GM19395 (cell line): ENCODE measurements at regions not wholly inside any gene's neighbourhood (a gene's known extent, or its start where the extent isn't known, plus 50 kb on each side); places are given as distances from the start of the nearest gene placed in this dataset.
A peak's percentile ranks its signal among the peaks of the same experiment; 100 is the strongest.
"Not testable (repeated sequence)": the region's sequence is repeated elsewhere in the genome, so short reads cannot be mapped to it uniquely, and the experiment has no call there.

Source experiments
- ATAC-seq: cut with Tn5 transposase; IDR thresholded peaks from one replicate; pipeline ENCODE4 v1.9.1; 2021; ENCODE audit warnings: mild to moderate bottlenecking, moderate library complexity; ENCODE audit not compliant: unreplicated experiment

DNA sequence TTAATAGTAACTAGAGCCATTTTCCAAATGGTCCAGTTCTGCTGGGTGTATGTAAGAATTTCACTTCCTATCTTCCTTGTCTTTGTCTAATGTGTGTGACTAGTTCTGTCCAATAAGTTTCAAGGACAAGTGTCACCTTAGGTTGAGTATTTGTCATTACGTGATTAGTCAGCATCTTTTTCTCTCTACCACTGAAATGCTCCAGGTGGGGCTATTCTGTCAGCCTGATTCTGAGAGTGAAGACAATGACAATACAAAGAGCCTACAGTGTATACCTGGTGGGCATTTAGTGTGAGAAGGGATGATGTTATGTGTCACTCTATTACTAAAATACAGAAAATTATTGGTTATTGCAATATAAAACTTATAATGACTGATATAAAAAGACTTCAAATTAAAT, 876.3 kb downstream of the C4orf33 start:
- no peak for ATAC-seq

DNA sequence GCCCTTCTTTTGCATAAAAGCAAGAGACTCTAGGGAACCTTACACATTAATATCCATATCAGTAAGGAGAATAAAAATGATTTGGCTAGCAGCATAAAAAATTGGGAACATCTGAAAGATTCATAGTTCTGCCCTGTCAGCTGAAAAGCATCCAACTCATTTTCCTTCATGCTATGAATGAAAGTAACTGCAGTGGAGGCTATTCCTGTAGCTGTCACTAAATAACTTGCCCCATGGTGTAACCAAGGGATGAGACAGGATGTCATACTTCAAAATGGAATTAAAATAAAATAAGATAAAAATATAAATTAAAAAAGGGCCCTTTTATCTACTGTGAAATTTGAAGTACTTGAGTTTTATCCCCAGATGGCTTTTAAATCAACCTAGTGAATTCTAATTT, 878.8 kb downstream of the C4orf33 start:
- ATAC-seq: no peak

DNA sequence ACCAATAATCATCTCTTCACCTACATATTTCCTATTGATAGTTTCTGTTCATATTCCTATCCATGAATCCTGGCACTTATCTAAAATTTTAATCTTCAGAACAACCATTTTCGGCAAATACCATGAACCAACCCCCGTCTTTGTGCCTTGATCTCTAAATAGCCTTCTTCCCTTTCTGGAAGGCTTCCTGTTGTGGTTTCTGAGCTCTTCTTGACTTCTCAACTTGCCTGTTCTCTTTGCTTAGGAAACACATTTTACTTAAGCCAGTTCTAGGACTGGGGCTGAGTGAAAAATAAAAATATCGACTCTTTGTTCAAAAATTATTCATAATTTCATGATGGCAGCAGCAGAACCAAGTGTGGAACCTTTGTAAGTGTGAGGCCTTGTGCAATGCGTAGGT, 882.4 kb downstream of the C4orf33 start:
- no peak for ATAC-seq

DNA sequence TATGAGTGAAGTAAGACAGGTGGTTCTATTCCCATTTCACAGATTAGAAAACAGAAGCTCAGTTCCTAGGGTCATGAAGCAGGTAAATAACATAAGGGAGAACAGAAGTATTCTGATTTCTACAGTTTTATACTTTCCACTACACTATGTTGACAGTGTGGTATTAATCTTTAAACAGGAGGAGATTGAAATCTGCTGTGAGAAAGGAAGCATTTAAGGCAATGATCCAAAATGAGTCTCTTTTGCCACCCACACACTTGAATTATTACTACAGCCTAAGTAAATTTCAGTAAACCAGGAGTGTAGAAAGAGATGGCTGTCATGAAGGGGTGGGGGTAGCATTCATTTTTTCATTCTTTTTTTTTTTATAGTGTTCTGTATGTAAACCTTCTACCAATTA, 893.0 kb downstream of the C4orf33 start:
- ATAC-seq: no peak

DNA sequence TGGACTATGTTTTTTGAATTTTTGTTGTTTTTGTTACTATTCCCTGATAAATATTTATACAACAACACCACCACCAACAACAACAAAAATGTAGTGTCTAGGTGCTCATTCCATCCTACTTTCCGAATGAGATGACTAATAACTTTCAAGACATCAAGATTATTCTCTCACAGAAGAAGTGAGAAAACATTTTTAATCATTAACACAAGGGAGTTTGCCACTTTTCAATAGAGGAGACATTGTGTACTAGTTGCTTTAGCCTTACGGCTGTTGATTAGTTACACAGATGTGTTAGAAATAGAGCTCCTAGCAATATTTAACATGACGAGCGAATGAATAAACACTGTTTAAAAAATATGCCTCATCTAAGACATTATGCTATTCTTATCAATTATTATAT, 898.8 kb downstream of the C4orf33 start:
- ATAC-seq: no peak

DNA sequence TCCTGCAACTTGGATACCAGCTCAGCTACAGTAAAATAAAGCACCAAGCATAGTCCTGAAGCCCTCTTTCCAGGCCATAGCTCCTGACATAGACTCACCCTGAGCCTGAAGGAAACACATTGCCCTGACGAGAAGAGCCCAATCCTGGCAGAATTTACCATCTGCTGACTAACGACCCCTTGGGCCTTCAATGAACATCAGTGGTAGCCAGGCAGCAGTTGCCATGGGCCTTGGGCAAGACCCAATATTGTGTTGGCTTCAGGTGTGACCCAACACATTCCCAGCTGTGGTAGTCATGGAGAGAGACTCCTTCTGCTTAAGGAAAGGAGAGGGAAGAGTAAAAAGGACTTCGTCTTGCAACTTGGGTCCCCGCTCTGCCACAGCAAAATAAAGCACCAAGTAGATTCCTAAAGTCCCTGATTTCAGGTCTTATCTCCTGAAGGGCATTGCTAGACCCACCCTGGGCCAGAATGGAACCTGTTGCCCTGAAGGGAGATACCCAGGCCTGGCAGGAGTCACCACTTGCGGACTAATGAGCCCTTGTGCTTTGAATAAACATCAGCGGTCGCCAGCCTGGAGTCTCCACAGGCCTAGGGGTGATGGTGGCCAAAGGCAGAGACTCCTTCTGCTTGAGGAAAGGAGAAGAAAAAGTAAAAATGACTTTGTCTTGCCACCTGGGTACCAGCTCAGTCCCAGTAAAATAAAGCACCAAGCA, 902.6 kb downstream of the C4orf33 start:
- no peak for ATAC-seq

DNA sequence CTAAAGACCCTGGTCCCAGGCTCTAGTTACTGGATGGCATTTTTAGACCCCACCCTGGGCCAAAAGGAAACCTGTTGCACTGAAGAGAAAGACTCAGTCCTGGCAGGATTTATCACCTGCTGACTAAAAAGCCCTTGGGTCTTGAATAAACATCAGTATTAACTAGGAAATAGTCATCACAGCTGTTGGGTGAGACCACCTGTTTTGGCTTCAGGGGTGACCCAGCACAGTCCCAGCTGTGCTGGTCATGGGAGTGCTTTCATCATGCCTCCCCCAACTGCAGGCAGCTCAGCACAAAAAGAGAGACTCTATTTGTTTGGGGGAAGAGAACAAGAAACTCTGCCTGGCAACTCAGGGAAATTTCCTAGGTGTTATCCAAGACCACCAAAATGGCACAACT, 903.2 kb downstream of the C4orf33 start:
- no peak for ATAC-seq

DNA sequence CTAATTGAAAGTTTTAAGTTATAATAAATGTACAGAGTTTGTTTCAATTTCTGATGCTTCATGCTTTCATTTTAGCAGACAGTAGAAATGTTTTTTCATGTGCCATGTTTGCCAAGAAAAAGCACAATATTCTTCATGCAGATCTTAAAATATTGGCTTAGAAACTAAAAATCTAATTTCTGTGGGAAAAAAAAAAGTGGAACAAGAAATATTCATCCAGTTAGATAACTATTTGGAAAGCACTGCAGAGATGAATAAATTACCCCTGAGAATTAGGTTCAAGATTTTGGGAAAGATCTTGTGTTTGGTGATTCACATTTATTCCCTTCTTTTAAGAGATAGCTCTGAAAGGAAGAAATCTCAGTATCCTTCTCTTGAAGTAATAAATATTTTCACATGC, 912.5 kb downstream of the C4orf33 start:
- ATAC-seq: no peak

DNA sequence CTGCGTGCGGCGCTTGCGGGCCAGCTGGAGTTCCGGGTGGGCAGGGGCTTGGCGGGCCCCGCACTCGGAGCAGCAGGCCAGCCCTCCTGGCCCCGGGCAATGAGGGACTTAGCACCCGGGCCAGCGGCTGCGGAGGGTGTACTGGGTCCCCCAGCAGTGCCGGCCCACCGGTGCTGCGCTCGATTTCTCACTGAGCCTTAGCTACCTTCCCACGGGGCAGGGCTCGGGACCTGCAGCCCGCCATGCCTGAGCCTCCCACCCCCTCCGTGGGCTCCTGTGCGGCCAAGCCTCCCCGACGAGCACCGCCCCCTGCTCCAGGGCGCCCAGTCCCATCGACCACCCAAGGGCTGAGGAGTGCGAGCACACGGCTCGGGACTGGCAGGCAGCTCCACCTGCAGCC, 916.9 kb downstream of the C4orf33 start:
- not testable (repeated sequence) for ATAC-seq

DNA sequence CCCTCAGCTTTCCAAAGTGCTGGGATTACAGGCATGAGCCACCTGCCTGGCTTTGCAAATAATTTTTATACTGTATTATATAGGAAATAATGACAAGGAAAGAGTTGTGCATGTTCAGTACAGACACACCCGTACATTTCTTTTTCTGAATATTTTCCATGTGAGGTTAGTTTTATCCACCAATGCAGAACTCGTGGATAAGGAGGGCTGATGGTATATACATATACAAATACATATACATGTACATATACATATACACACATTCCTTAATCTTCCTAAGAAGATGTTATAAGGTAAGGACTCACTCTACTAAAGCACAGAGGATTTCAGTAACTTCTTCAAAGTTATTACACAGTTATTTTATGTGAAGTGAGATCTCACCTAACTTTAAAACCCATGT, 925.8 kb downstream of the C4orf33 start:
- ATAC-seq: no peak

DNA sequence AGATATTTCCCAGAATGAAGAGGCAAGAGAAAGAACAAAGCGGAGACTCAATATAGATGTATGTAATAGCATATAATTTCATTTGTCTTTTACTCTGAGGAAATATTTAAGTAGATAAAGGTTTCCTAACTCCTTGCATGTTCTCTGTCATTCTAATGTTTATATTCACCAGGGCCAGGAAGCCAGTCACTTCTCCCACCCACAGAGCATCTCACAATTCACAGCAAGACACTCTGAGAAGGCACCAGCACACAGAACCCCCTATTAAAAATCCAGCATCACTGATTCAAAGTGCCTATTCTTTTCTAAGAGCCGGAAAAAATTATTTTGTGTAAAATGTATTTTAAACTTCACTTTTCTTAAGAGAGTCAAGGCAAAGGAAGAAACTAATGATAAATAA, 927.1 kb downstream of the C4orf33 start:
- ATAC-seq: no peak

DNA sequence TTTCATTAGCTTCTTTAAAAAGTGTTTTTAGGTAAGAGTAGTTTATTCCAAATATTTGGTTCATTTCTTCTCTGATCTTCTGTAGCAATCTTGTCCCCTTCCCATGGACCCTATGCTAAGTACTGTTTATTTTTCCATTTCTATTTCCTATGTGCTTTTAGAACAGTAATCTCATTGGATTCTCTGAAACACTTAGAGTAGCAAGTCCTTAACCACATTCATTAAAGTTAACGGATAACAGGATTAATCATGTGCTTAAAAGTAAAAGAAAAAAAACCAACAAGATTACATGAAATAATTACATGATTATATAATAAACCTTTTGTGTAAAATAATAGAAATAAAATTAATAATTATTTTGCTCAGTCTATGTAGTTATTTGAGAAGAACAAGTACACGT, 929.7 kb downstream of the C4orf33 start:
- ATAC-seq: no peak

DNA sequence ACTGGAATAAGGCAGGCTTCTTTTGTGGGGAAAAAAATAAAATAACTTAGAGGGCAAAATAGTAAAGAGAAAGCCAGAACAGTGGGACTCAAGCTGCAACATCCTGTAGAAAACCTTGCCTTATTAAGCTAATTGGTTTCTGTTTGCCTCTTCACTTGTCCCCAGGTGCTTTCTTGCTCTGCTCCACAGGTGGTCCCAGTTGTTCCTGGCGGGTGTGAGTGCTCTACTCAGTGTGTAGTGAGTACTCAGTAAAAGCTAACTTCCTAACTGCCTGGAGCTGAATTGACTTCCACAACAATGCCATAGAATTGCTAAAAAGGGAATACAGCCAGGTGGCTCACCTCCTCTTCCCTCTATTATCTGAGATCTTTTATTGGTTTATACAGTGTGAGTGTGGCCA, 930.2 kb downstream of the C4orf33 start:
- ATAC-seq: no peak

DNA sequence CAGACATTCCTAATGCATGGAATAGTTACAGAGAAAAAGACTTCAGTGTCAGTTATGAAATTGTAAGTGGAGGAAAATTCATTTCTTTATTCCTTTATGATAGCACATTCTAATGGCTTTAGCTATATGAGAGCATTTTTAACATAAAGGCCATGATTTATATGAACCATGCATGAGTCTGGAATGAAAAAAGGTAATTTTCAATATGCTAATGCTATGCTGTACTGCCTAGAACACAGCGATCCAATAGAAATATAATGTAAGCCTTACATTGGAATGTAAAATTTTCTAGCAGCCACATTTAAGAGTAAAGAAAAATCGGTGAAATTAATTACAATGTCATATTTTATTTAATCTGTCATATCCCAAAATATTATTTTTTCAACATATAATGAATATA, 932.0 kb downstream of the C4orf33 start:
- no peak for ATAC-seq

DNA sequence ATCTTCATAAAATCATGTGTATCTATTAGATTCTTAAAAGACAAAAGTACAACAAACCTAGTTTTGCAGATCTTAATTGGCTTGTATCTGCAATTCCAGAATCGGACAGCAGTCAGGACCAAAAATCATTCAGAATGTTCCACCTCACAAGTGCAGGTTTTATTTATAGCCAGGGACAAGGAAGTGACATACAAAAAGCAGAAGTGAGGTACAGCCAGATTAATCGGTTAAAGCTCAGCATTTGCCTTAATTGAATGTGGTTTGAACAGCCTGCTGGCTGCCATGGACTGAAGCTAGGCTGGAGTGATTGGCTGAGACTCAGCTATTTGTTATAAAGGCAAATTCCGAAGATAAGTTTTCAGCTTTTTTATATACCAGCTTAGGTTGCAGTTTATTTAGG, 932.6 kb downstream of the C4orf33 start:
- ATAC-seq: peak; percentile 90

DNA sequence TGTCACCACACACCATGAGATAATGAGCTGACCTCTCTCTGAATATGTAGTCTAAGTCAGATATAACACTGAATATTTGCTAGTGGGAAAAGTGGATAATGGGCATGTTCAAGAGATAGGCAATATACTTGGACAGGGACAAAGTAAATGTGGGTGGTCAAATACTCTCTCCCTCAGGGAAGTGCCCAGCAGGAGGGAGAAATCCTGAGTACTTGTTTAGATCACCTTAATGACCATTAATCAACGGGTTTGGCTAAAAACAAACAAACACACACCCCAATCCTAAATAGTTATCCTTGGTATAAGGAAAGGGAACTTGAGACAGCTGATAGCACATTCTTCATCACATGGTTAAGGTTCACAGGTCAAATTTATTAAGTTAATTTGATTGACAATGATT, 933.5 kb downstream of the C4orf33 start:
- no peak for ATAC-seq

DNA sequence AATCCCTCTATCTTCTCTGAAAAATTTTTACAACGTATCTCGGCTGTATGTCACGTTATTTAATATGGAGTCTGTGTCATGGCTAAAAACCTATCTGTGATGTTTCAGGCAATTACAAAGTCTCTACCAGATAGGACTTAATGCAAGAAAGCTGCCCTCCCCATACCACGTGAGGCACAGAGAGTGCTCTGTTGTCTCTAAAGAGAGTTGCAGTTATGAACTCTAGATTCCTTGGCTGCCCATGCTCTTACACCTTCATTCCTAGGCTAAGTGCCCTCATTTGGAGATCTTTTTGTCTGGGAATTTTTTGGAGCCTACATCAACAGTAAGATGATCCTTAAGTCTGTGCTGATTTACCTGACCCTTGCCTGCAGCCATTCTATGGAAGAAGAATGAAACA, 935.9 kb downstream of the C4orf33 start:
- no peak for ATAC-seq

DNA sequence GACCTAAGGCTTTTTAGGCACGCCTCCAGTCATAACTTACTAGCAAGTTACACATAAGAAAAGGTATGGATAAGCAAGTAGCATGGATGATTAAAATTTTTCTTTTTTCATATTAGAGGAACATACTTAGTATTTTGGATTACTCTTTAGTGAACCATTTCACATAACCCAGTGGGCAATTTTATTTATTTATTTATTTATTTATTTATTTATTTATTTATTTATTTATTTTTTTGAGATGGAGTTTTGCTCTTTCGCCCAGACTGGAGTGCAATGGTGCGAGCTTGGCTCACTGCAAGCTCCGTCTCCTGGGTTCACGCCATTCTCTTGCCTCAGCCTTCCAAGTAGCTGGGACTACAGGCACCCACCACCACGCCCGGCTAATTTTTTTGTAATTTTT, 937.7 kb downstream of the C4orf33 start:
- ATAC-seq: not testable (repeated sequence)

DNA sequence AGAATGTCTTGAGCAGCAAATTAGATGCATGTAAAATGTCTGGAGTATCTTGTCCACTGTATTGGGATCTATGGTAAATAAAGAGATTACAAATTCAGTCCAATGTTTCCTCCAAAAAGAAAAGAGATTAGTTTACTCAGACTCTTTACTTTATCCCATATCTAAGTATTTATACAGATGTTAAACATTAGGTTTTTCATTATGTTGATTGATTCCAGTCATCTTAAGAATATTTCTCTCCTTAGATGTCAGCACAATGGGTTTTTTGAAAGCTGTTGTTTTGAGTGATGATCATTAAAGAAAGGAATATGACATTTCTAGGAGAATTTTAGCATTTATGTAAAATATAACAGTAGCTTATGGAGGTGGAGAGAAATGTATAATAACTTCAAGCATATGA, 938.9 kb downstream of the C4orf33 start:
- no peak for ATAC-seq

DNA sequence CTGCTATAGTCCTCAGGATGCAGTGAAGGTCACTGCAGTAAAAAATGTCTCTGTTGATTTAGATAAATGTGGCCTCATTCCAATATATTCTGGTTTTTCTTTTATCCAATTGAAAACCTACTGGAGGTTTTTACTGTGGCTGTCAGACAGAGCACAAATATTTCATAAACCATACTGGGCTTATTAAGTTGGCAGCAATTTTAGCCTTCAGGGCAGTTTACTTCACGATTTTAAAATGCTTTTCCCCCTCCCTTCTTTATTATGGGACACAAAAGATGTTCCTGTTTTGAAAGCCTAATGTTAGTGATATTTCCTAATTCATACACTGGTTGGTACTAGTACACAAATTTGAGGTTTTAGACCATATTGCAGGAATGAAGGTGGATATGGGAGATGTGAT, 939.4 kb downstream of the C4orf33 start:
- ATAC-seq: no peak

DNA sequence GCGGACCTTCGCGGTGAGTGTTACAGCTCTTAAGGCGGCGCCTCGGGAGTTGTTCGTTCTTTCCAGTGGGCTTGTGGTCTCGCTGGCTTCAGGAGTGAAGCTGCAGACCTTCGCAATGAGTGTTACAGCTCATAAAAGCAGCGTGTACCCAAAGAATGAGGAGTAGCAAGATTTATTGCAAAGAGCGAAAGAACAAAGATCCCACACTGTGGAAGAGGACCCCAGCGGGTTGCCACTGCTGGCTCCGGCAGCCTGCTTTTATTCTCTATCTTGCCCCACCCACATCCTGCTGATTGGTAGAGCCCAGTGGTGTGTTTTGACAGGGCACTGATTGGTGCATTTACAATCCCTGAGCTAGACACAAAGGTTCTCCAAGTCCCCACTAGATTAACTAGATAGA, 941.9 kb downstream of the C4orf33 start:
- ATAC-seq: not testable (repeated sequence)

DNA sequence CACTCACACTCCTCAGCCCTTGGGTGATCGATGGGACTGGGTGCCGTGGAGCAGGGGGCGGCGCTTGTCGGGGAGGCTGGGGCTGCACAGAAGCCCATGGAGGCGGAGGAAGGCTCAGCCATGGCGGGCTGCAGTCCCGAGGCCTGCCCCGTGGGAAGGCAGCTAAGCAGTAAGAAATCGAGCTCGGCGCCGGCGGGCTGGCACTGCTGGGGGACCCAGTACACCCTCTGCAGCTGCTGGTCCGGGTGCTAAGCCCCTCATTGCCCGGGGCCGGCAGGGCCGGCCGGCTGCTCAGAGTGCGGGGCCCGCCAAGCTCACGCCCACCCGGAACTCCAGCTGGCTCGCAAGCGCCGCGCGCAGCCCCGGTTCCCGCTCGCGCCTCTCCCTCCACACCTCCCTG, 942.6 kb downstream of the C4orf33 start:
- ATAC-seq: not testable (repeated sequence)

DNA sequence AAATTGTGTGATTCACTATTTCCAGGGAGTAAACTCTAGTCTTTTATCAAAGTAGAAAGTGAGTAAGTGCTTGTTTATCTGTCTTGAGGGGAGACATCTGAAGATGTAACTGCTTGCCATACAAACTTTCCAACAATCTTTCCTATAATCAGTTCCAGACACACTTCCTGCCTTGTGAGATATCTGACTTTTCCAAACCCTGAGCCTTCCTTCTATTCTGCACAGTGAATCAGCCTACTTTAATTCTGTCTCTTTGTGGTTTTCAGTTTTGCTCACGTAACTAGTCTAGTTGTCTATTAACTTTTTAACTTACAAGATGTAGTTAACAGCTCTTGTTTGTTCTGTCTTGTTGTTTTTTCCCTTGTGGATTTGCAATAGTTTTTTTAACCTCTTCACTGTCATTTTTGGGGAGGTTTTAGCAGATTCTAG, 947.8 kb downstream of the C4orf33 start:
- ATAC-seq: peak; percentile 87
